ENCODE measurements at regions not wholly inside any gene's neighbourhood (a gene's known extent, or its start where the extent isn't known, plus 50 kb on each side); places are given as distances from the start of the nearest gene placed in this dataset.

GRCh38 chr5:14038341-14038959, 94.0 kb upstream of the DNAH5 start:
- Histone ChIP-seq H2BK20ac (ENCODE audit: low read depth, low read length, poor library complexity, severe bottlenecking) (no peak overlapping the region), H3K18ac (ENCODE audit: insufficient read length, low read depth, low read length) (no peak overlapping the region), H3T11ph (ENCODE audit: low read length) (no peak overlapping the region), H2BK15ac (ENCODE audit: low read depth, low read length) (no peak overlapping the region), H4K91ac (ENCODE audit: insufficient read length, low read depth, low read length) (no peak overlapping the region), H3K56ac (ENCODE audit: insufficient read length, low read depth, low read length) (no peak overlapping the region), H4K20me1 (ENCODE audit: control insufficient read depth, insufficient read depth, insufficient read length) (no peaks in the 10 kb centered on the region), H3K27me3 (ENCODE audit: insufficient read depth, low read length) (peaks cover 2% of the 10 kb centered on the region; the same call in 1 of the 2 replicates), H3K4me1 (ENCODE audit: insufficient read depth, low read length) (peaks cover 18% of the 10 kb centered on the region; the same call in 1 of the 2 replicates), H3K79me2 (ENCODE audit: insufficient read depth, low read length) (no peaks in the 10 kb centered on the region; the same call in 1 of the 2 replicates), H2AFZ (ENCODE audit: low read length) (no peak overlapping the region), H2BK120ac (ENCODE audit: low read depth, low read length, poor library complexity, severe bottlenecking) (no peak overlapping the region), H3K23me2 (ENCODE audit: insufficient read length, low read depth, low read length, poor library complexity, severe bottlenecking) (peaks cover 6% of the 10 kb centered on the region), H4K5ac (ENCODE audit: insufficient read length, low read depth, low read length) (no peak overlapping the region), H4K8ac (replicated peaks; ENCODE audit: insufficient read length, low read depth, low read length) (no peak overlapping the region), H3K9ac (ENCODE audit: extremely low read depth, insufficient read length, low read length) (no peak overlapping the region), H2BK12ac (ENCODE audit: insufficient read length, low read depth, low read length) (no peak overlapping the region), H3K4ac (ENCODE audit: low read depth, low read length) (no peak overlapping the region), H3K23ac (ENCODE audit: insufficient read length, low read depth, low read length) (no peak overlapping the region), H3K14ac (ENCODE audit: insufficient read depth, low read length) (0 out of 2 replicates have a peak overlapping the region, but pooled peaks have one; percentile 66), H2BK5ac (ENCODE audit: insufficient read length, low read length) (no peak overlapping the region), H2AK5ac (ENCODE audit: insufficient read length, low read length) (no peak overlapping the region), H3K27ac (ENCODE audit: insufficient read length, low read depth, low read length) (no peak overlapping the region), H3K79me1 (ENCODE audit: insufficient read depth, low read depth, low read length, poor library complexity, severe bottlenecking) (no peaks in the 10 kb centered on the region), H3K9me3 (ENCODE audit: control insufficient read depth, low read depth, low read length) (no peaks in the 10 kb centered on the region), H3K4me2 (ENCODE audit: insufficient read depth, insufficient read length, low read length) (no peak overlapping the region)
- peaks cover 48 to 53% of the 10 kb centered on the region in 2 experiments for H3K4me1 Mint-ChIP-seq
- H3K27ac Mint-ChIP-seq, result peak overlapping the region in 1 of 3 experiments; percentile 36; a peak in 1 of 7 replicates
- peaks cover 0 to 2% (median 0%) of the 10 kb centered on the region in 3 experiments; a peak in 3 of 7 replicates for H3K36me3 Mint-ChIP-seq (ENCODE audit: insufficient read depth in 1 of 3, low read depth in 3 of 3)
- H3K9me3 Mint-ChIP-seq, result peaks cover 0 to 3% of the 10 kb centered on the region in 2 experiments; a peak in 2 of 5 replicates
- WGBS (ENCODE audit: extremely low coverage, insufficient read length, low lambda C conversion rate), result no CpG with 5 or more reads among the region's 10 CpGs
- DNase-seq, result no peak
- no peak for TF ChIP-seq CTCF (conservative IDR thresholded peaks at IDR 0.05)
- H3K27me3 Mint-ChIP-seq (ENCODE audit: low read depth), result peaks cover 21% of the 10 kb centered on the region
- no peak overlapping the region for H3K4me3 Mint-ChIP-seq

Measured in H9 (cell line).